GM18517 (cell line): ENCODE measurements at regions not wholly inside any gene's neighbourhood (a gene's known extent, or its start where the extent isn't known, plus 50 kb on each side); places are given as distances from the start of the nearest gene placed in this dataset.
"Not testable (repeated sequence)": the region's sequence is repeated elsewhere in the genome, so short reads cannot be mapped to it uniquely, and the experiment has no call there.

Experiments used
- ATAC-seq: cut with Tn5 transposase; IDR thresholded peaks from one replicate; pipeline ENCODE4 v1.9.1; 2021; ENCODE audit warnings: mild to moderate bottlenecking, moderate library complexity; ENCODE audit not compliant: unreplicated experiment

- ATAC-seq: no peak
These were observed 122.3 kb downstream of the HAUS1 start for GRCh38 chr18:46226461-46226860.

GRCh38 chr18:46229641-46230040, 125.5 kb downstream of the HAUS1 start:
- not testable (repeated sequence) for ATAC-seq

- no peak for ATAC-seq
These were observed 132.0 kb downstream of the HAUS1 start for GRCh38 chr18:46236156-46236555.

GRCh38 chr18:46237891-46238290, 133.7 kb downstream of the HAUS1 start:
- ATAC-seq: no peak

GRCh38 chr18:46239549-46239948, 135.4 kb downstream of the HAUS1 start:
- no peak for ATAC-seq

GRCh38 chr18:46239998-46240397, 135.8 kb downstream of the HAUS1 start:
- ATAC-seq: no peak

- not testable (repeated sequence) for ATAC-seq
These were observed 137.2 kb downstream of the HAUS1 start for GRCh38 chr18:46241393-46241792.

- no peak for ATAC-seq
These were observed 138.0 kb downstream of the HAUS1 start for GRCh38 chr18:46242183-46242582.

- no peak for ATAC-seq
These were observed 138.9 kb downstream of the HAUS1 start for GRCh38 chr18:46243095-46243494.

- no peak for ATAC-seq
These were observed 139.5 kb downstream of the HAUS1 start for GRCh38 chr18:46243673-46244072.

- ATAC-seq: no peak
These were observed 141.9 kb downstream of the HAUS1 start for GRCh38 chr18:46246101-46246500.

- no peak for ATAC-seq
These were observed 143.8 kb downstream of the HAUS1 start for GRCh38 chr18:46247942-46248341.

GRCh38 chr18:46250084-46250811, 146.1 kb downstream of the HAUS1 start:
- ATAC-seq: peak; percentile 98

- ATAC-seq: peak; percentile 36
These were observed 146.6 kb downstream of the HAUS1 start for GRCh38 chr18:46250812-46251173.

- no peak for ATAC-seq
These were observed 148.6 kb downstream of the HAUS1 start for GRCh38 chr18:46252759-46253158.

- no peak for ATAC-seq
These were observed 149.3 kb downstream of the HAUS1 start for GRCh38 chr18:46253498-46253897.

- no peak for ATAC-seq
These were observed 151.9 kb downstream of the HAUS1 start for GRCh38 chr18:46256078-46256477.

- ATAC-seq: no peak
These were observed 153.2 kb downstream of the HAUS1 start for GRCh38 chr18:46257366-46257765.

- no peak for ATAC-seq
These were observed 156.1 kb downstream of the HAUS1 start for GRCh38 chr18:46260016-46260878.

- ATAC-seq: no peak
These were observed 156.6 kb downstream of the HAUS1 start for GRCh38 chr18:46260879-46261143.

- no peak for ATAC-seq
These were observed 157.6 kb downstream of the HAUS1 start for GRCh38 chr18:46261799-46262198.

GRCh38 chr18:46262856-46263255, 158.7 kb downstream of the HAUS1 start:
- ATAC-seq: no peak
